H9 (cell line): ENCODE measurements at regions not wholly inside any gene's neighbourhood (a gene's known extent, or its start where the extent isn't known, plus 50 kb on each side); places are given as distances from the start of the nearest gene placed in this dataset.
"Not testable (repeated sequence)": the region's sequence is repeated elsewhere in the genome, so short reads cannot be mapped to it uniquely, and the experiment has no call there.

Experiments
- DNase-seq: peaks from one replicate; pipeline ENCODE4 v3.0.0-alpha.2; 2017
- H2AFZ ChIP-seq: one replicate; pipeline ENCODE4 v1.6.1; 2013; ENCODE audit warnings: mild to moderate bottlenecking, low read length, control low read depth, moderate library complexity
- H2AK5ac ChIP-seq: 2 replicates; pipeline ENCODE4 v1.6.1; 2013; ENCODE audit warnings: low read length, control low read depth, mixed read lengths; ENCODE audit not compliant: insufficient read length
- H2BK120ac ChIP-seq: one replicate; pipeline ENCODE4 v1.6.1; 2013; ENCODE audit warnings: low read depth, mild to moderate bottlenecking, low read length, control low read depth, inconsistent platforms; ENCODE audit not compliant: poor library complexity, severe bottlenecking
- H2BK12ac ChIP-seq: 2 replicates; pipeline ENCODE4 v1.6.1; 2013; ENCODE audit warnings: low read length, control low read depth, mixed read lengths, low read depth; ENCODE audit not compliant: insufficient read length
- H2BK15ac ChIP-seq: 2 replicates; pipeline ENCODE4 v1.6.1; 2013; ENCODE audit warnings: low read depth, low read length, control low read depth
- H2BK20ac ChIP-seq: one replicate; pipeline ENCODE4 v1.6.1; 2013; ENCODE audit warnings: low read depth, mild to moderate bottlenecking, low read length, control low read depth, inconsistent platforms; ENCODE audit not compliant: poor library complexity, severe bottlenecking
- H2BK5ac ChIP-seq: 2 replicates; pipeline ENCODE4 v1.6.1; 2013; ENCODE audit warnings: low read length, control low read depth, mixed read lengths; ENCODE audit not compliant: insufficient read length
- H3K14ac ChIP-seq: 2 replicates; pipeline ENCODE4 v1.6.1; 2013; ENCODE audit warnings: low read length, control low read depth; ENCODE audit not compliant: insufficient read depth
- H3K18ac ChIP-seq: 2 replicates; pipeline ENCODE4 v1.6.1; 2013; ENCODE audit warnings: low read depth, mild to moderate bottlenecking, mixed read lengths, low read length, control low read depth; ENCODE audit not compliant: insufficient read length
- H3K23ac ChIP-seq: 2 replicates; pipeline ENCODE4 v1.6.1; 2013; ENCODE audit warnings: low read length, control low read depth, mixed read lengths, low read depth; ENCODE audit not compliant: insufficient read length
- H3K23me2 ChIP-seq: 2 replicates; pipeline ENCODE4 v1.6.1; 2013; ENCODE audit warnings: low read depth, mild to moderate bottlenecking, mixed read lengths, low read length, control low read depth; ENCODE audit not compliant: insufficient read length, poor library complexity, severe bottlenecking
- H3K27ac ChIP-seq: 2 replicates; pipeline ENCODE4 v1.5.1; 2013; ENCODE audit warnings: low read length, control low read depth, mixed read lengths, low read depth; ENCODE audit not compliant: insufficient read length
- H3K27me3 ChIP-seq: 2 replicates; pipeline ENCODE4 v1.6.1; 2013; ENCODE audit warnings: low read length, control low read depth, inconsistent platforms; ENCODE audit not compliant: insufficient read depth
- H3K4ac ChIP-seq: 2 replicates; pipeline ENCODE4 v1.6.1; 2013; ENCODE audit warnings: low read depth, mild to moderate bottlenecking, control low read depth, inconsistent platforms, low read length, moderate library complexity
- H3K4me1 ChIP-seq: 2 replicates; pipeline ENCODE4 v1.6.1; 2013; ENCODE audit warnings: low read length, control low read depth, inconsistent platforms; ENCODE audit not compliant: insufficient read depth
- H3K4me2 ChIP-seq: 2 replicates; pipeline ENCODE4 v1.6.1; 2013; ENCODE audit warnings: low read length, control low read depth, mixed read lengths; ENCODE audit not compliant: insufficient read length, insufficient read depth
- H3K56ac ChIP-seq: 2 replicates; pipeline ENCODE4 v1.6.1; 2013; ENCODE audit warnings: low read depth, mild to moderate bottlenecking, mixed read lengths, low read length, control low read depth; ENCODE audit not compliant: insufficient read length
- H3K79me1 ChIP-seq: 2 replicates; pipeline ENCODE4 v1.6.1; 2013; ENCODE audit warnings: low read depth, mild to moderate bottlenecking, moderate library complexity, low read length, control low read depth, inconsistent platforms; ENCODE audit not compliant: insufficient read depth, poor library complexity, severe bottlenecking
- H3K79me2 ChIP-seq: 2 replicates; pipeline ENCODE4 v1.6.1; 2013; ENCODE audit warnings: low read length, control low read depth, inconsistent platforms; ENCODE audit not compliant: insufficient read depth
- H3K9ac ChIP-seq: 2 replicates; pipeline ENCODE4 v1.6.1; 2013; ENCODE audit warnings: low read length, control low read depth, mixed read lengths; ENCODE audit not compliant: insufficient read length; ENCODE audit errors: extremely low read depth
- H3K9me3 ChIP-seq: one replicate; pipeline ENCODE4 v1.6.1; 2013; ENCODE audit warnings: low read depth, low read length, inconsistent platforms; ENCODE audit not compliant: control insufficient read depth
- H3T11ph ChIP-seq: one replicate; pipeline ENCODE4 v1.6.1; 2013; ENCODE audit warnings: mild to moderate bottlenecking, low read length, control low read depth, inconsistent platforms
- H4K20me1 ChIP-seq: one replicate; pipeline ENCODE4 v1.6.1; 2013; ENCODE audit not compliant: control insufficient read depth, insufficient read length, insufficient read depth
- H4K5ac ChIP-seq: 2 replicates; pipeline ENCODE4 v1.6.1; 2013; ENCODE audit warnings: low read depth, mild to moderate bottlenecking, mixed read lengths, low read length, control low read depth; ENCODE audit not compliant: insufficient read length
- H4K8ac ChIP-seq: replicated peaks from 2 replicates; pipeline ENCODE4 v1.6.1; 2013; ENCODE audit warnings: low read length, control low read depth, mixed read lengths, low read depth; ENCODE audit not compliant: insufficient read length
- H4K91ac ChIP-seq: 2 replicates; pipeline ENCODE4 v1.6.1; 2013; ENCODE audit warnings: low read depth, mild to moderate bottlenecking, moderate library complexity, mixed read lengths, low read length, control low read depth; ENCODE audit not compliant: insufficient read length
- H3K27ac Mint-ChIP-seq, 3 experiments: 2 replicates in 2 of 3; 3 replicates in 1 of 3; pipeline ENCODE4 v1.8.0; 2020 to 2021; ENCODE audit warnings: mixed read lengths in 3 of 3, mild to moderate bottlenecking in 1 of 3, moderate library complexity in 1 of 3
- H3K27me3 Mint-ChIP-seq: 2 replicates; pipeline ENCODE4 v1.8.0; 2021; ENCODE audit warnings: low read depth, mild to moderate bottlenecking, moderate library complexity, mixed read lengths
- H3K36me3 Mint-ChIP-seq, 3 experiments: 2 replicates in 2 of 3; 3 replicates in 1 of 3; pipeline ENCODE4 v1.8.0; 2020 to 2021; ENCODE audit warnings: low read depth in 3 of 3, mixed read lengths in 3 of 3; ENCODE audit not compliant: insufficient read depth in 1 of 3
- H3K4me1 Mint-ChIP-seq, 2 experiments: 2 replicates each; pipeline ENCODE4 v1.8.0; 2020; ENCODE audit warnings: mixed read lengths in 2 of 2
- H3K4me3 Mint-ChIP-seq, 2 experiments: 2 replicates in 1 of 2; 3 replicates in 1 of 2; pipeline ENCODE4 v1.8.0; 2020 to 2021; ENCODE audit warnings: mild to moderate bottlenecking in 2 of 2, mixed read lengths in 2 of 2, moderate library complexity in 1 of 2
- H3K9me3 Mint-ChIP-seq, 2 experiments: 2 replicates in 1 of 2; 3 replicates in 1 of 2; pipeline ENCODE4 v1.8.0; 2020; ENCODE audit warnings: mild to moderate bottlenecking in 2 of 2, mixed read lengths in 2 of 2, moderate library complexity in 1 of 2
- CTCF ChIP-seq: fragments of 200-600 bp; sonication (generic); conservative IDR thresholded peaks from 3 replicates; pipeline ENCODE4 v1.8.0; 2021; ENCODE audit warnings: antibody characterized with exemption, mild to moderate bottlenecking
- WGBS: extraction: QIAGEN DNeasy Blood & Tissue Kit; methylation state at CpG from one replicate; pipeline ENCODE4 v1.1.7; 2013; ENCODE audit warnings: missing lambda C conversion rate, low lambda C conversion rate, mixed read lengths; ENCODE audit not compliant: insufficient read length; ENCODE audit errors: extremely low coverage; 5-methylcytosine and 5-hydroxymethylcytosine counted together

- H4K8ac ChIP-seq = no peak overlapping the region
Observed at GRCh38 chr14:85016496-85016895, 513.4 kb upstream of the FLRT2 start.

GRCh38 chr14:85023866-85024265 lies 506.1 kb upstream of the FLRT2 start:
- H3K18ac ChIP-seq, H3K14ac ChIP-seq, H3K23ac ChIP-seq, H3K4me2 ChIP-seq, H2BK15ac ChIP-seq, H3K36me3 Mint-ChIP-seq, H3K4ac ChIP-seq, H3K23me2 ChIP-seq, H2BK120ac ChIP-seq, H4K91ac ChIP-seq, H2BK5ac ChIP-seq, H4K8ac ChIP-seq, H3K56ac ChIP-seq, H3K27ac Mint-ChIP-seq, H2AFZ ChIP-seq, H2BK20ac ChIP-seq, H3T11ph ChIP-seq, H2BK12ac ChIP-seq, H3K79me2 ChIP-seq, H3K4me1 Mint-ChIP-seq, H3K27me3 Mint-ChIP-seq, H3K27ac ChIP-seq, H4K20me1 ChIP-seq, DNase-seq, H4K5ac ChIP-seq, H3K4me1 ChIP-seq, H3K9me3 ChIP-seq, H3K4me3 Mint-ChIP-seq, H3K79me1 ChIP-seq, H2AK5ac ChIP-seq, H3K9ac ChIP-seq, H3K27me3 ChIP-seq: not testable (repeated sequence)
- no CpG with 5 or more reads among the region's 7 CpGs for WGBS
- H3K9me3 Mint-ChIP-seq = peaks cover 14 to 16% of the 10 kb centered on the region in 2 experiments; a peak in 4 of 5 replicates

More at GRCh38 chr14:85016496-85016895, 513.4 kb upstream of the FLRT2 start:
- Histone ChIP-seq H3K9ac (no peak overlapping the region), H2AK5ac (no peak overlapping the region), H3K18ac (no peak overlapping the region), H2AFZ (no peak overlapping the region), H3K9me3 (no peaks in the 10 kb centered on the region), H2BK12ac (no peak overlapping the region), H2BK20ac (no peak overlapping the region), H3K14ac (no peak overlapping the region), H3K79me1 (no peaks in the 10 kb centered on the region), H3K4ac (no peak overlapping the region), H2BK5ac (no peak overlapping the region), H3K27me3 (no peaks in the 10 kb centered on the region), H3K23ac (no peak overlapping the region), H3T11ph (no peak overlapping the region), H2BK120ac (no peak overlapping the region), H2BK15ac (no peak overlapping the region), H3K4me1 (no peaks in the 10 kb centered on the region), H4K20me1 (no peaks in the 10 kb centered on the region), H4K5ac (no peak overlapping the region), H3K27ac (no peak overlapping the region), H4K91ac (no peak overlapping the region), H3K23me2 (no peaks in the 10 kb centered on the region), H3K56ac (no peak overlapping the region), H3K4me2 (no peak overlapping the region), H3K79me2 (no peaks in the 10 kb centered on the region)
- H3K4me1 Mint-ChIP-seq = no peaks in the 10 kb centered on the region
- peaks cover 11 to 12% of the 10 kb centered on the region in 2 experiments; a peak in 3 of 5 replicates for H3K9me3 Mint-ChIP-seq
- H3K4me3 Mint-ChIP-seq = no peak overlapping the region
- H3K27ac Mint-ChIP-seq = no peak overlapping the region
- no peak for TF ChIP-seq CTCF
- H3K27me3 Mint-ChIP-seq = no peaks in the 10 kb centered on the region; the same call in 1 of the 2 replicates
- H3K36me3 Mint-ChIP-seq = 0 out of 7 replicates have a peak, but pooled peaks cover 0 to 2% (median 0%) of the 10 kb centered on the region in 3 experiments
- no CpG with 5 or more reads among the region's 1 CpG for WGBS
- DNase-seq = no peak
